D721Med (cell line): ENCODE measurements at regions not wholly inside any gene's neighbourhood (a gene's known extent, or its start where the extent isn't known, plus 50 kb on each side); places are given as distances from the start of the nearest gene placed in this dataset.

Source experiments
- DNase-seq: peaks from one replicate; pipeline ENCODE4 v3.0.0; 2011; ENCODE audit warnings: low spot score; ENCODE audit not compliant: insufficient read length
- FAIRE-seq: peaks from 2 replicates; lab custom pipeline; 2011; peaks lifted over from hg19 to GRCh38; lab: Jason Lieb, UNC
- TF ChIP-seq, protein P1 (sequence below): IDR thresholded peaks from 2 replicates; pipeline ENCODE4 v1.5.1; 2012; ENCODE audit warnings: mild to moderate bottlenecking, control low read depth; ENCODE audit not compliant: insufficient read depth; ENCODE audit errors: missing control alignments

DNA sequence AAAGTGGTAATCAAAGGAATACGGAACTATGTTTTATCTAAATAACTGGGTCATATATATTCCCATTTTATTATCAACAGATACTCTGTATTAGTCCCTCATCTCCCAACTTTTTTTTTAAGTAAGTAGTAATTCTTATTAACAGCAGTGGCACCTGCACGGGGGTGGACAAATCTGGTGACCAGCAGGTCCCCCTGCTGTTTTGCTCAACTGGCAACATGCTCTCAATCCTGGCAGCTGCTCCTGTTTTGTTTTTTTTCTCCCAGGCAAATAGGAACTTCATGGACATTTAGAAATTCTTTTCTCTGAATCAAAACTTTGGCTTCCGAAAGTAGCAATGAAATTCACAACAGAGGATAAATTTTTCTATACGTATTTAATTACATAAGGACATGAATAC is 193.5 kb downstream of the SS18 start:
- FAIRE-seq, result no peak
- DNase-seq, result no peak
- TF ChIP-seq, protein P1, sequence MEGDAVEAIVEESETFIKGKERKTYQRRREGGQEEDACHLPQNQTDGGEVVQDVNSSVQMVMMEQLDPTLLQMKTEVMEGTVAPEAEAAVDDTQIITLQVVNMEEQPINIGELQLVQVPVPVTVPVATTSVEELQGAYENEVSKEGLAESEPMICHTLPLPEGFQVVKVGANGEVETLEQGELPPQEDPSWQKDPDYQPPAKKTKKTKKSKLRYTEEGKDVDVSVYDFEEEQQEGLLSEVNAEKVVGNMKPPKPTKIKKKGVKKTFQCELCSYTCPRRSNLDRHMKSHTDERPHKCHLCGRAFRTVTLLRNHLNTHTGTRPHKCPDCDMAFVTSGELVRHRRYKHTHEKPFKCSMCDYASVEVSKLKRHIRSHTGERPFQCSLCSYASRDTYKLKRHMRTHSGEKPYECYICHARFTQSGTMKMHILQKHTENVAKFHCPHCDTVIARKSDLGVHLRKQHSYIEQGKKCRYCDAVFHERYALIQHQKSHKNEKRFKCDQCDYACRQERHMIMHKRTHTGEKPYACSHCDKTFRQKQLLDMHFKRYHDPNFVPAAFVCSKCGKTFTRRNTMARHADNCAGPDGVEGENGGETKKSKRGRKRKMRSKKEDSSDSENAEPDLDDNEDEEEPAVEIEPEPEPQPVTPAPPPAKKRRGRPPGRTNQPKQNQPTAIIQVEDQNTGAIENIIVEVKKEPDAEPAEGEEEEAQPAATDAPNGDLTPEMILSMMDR, result no peak

DNA sequence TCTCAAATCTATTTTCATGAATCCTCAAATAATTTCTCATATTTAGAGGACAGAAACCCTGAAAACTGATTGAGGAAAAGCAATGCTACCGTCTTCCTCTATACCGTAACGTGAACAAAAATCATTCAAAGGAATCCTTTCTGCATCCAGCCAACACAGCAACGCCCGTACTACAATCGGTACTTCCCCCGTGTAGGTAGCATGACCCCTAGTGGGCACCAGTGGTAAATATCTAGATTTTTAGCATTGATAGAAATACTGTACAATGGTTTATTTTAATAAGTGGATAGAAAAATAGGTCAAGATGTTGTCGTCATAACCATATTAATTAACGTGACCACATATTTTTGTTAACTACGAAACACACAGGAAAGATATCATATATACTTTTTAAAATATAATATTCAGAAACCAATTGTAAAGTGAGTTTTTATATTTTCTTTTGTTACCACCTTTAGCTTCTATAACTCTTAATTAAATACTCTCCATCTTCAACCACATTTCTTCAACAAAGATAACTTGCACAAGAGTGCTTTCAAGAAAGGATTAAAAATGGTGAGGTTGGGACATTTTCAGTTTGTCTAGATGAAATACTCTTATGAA is 194.1 kb downstream of the SS18 start:
- no peak for FAIRE-seq
- TF ChIP-seq, protein P1, result peak; percentile 67
- DNase-seq, result no peak

DNA sequence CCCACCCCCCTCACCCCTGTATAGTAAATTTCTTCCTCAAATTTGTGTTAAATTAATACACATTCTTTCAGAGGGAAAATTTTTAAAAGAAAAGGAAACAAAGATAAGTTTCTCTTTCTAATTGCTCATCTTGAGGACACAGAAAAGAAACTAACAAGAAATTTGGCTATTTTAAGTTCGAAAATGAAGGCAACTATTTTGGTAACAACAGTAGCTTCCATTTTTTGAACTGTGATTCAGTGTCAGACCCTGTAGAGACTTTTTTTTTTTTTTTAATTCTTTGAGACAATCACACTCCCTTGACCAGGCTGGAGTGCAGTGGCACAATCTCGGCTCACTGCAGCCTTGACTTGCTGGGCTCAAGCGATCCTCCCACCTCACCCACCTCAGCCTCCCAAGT is 194.9 kb downstream of the SS18 start:
- FAIRE-seq (no peak), DNase-seq (no peak)
- TF ChIP-seq, protein P1, result no peak

DNA sequence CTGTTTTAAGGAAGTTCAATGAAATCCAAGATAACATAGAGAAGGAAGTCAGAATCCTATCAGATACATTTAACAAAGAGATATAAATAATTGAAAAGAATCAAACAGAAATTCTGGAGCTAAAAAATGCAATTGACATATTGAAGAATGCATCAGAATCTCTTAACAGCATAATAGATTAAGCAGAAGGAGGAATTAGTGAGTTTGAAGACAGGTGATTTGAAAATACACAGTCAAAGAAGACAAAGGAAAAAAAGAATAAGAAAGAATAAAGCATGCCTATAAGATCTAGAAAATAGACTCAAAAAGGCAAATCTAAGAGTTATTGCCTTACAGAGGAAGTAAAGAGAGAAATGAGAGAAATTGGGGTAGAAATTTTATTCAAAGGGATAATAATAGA is 204.1 kb downstream of the SS18 start:
- DNase-seq (no peak), FAIRE-seq (no peak)
- TF ChIP-seq, protein P1, result no peak

DNA sequence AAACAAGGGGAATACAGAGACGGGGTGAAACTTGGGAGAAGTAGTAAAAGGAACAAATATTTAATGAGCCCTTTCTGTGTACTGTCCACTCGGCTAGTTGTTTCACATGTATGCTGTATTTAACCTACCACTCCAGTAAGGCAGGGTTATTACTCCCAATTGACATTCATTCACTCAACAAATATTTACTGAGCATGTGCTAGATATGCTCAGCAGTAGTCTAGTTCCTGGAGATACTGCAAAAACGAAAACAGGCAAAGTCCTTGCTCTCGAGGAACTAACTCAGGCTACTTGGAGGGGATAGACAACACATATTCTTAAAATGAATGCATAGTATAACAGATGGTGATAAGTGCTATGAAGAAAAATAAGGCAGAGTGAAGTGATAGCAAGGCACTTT is 207.3 kb downstream of the SS18 start:
- TF ChIP-seq, protein P1, result no peak
- DNase-seq (no peak), FAIRE-seq (no peak)

DNA sequence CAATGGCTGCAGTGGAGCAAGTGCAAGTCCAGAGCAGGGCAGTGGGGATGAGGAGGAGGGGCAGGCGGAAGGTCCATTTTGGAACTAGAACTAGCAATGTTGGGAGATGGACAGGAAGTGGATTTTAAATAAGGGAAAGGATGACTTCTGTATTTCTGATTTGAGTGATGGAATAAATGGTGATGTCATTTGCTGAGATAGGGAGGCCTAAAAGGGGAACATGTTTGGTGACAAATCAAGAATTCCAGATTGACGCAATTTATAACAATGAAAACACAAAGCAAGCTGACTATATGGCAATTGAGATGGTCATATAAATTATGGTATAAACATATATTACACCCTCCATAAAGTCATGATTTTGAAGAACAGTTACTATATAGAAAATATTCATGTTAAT is 209.3 kb downstream of the SS18 start:
- TF ChIP-seq, protein P1, result no peak
- no peak for DNase-seq
- no peak for FAIRE-seq

DNA sequence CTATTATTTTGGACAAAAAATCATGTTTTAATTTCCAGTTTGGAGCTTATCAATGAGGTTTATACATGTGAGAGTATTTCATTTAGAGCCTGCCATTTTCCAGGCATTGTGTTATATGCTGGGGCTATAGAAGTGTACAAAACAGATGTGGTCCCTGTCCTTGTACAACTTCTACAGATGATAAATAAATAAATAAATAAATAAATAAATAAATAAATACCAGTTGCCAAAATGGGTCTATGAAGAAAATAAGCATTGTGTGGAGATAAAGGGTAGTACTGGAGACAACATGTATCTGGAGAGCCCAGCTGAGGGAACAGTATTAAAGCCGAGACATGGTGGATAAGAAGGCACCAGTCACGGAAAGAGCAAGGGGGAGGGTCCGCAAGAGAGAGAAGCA is 210.0 kb downstream of the SS18 start:
- FAIRE-seq, result no peak
- TF ChIP-seq, protein P1, result no peak

More for the DNA sequence above, 210.0 kb downstream of the SS18 start:
- no peak for DNase-seq
